ENCODE measurements at regions not wholly inside any gene's neighbourhood (a gene's known extent, or its start where the extent isn't known, plus 50 kb on each side); places are given as distances from the start of the nearest gene placed in this dataset.

GRCh38 chrX:10393241-10393640 lies 227.1 kb downstream of the MID1 start:
- no peak for DNase-seq (ENCODE audit: low read depth, low spot score)
- CTCF ChIA-PET, result no interaction called here
- H3K4me3 ChIP-seq (ENCODE audit: low read depth, low read length), result no peak overlapping the region
- POLR2A ChIA-PET, result no interaction called here
- no peak for TF ChIP-seq CTCF (IDR thresholded peaks at IDR 0.05; ENCODE audit: insufficient read depth, low read length, missing control alignments)

GRCh38 chrX:10393899-10394298 lies 226.5 kb downstream of the MID1 start:
- TF ChIP-seq CTCF (IDR thresholded peaks at IDR 0.05; ENCODE audit: insufficient read depth, low read length, missing control alignments), result no peak
- CTCF ChIA-PET, result no interaction called here
- no peak for DNase-seq (ENCODE audit: low read depth, low spot score)
- POLR2A ChIA-PET, result no interaction called here
- no peak overlapping the region for H3K4me3 ChIP-seq (ENCODE audit: low read depth, low read length)

GRCh38 chrX:10395179-10395578 lies 225.2 kb downstream of the MID1 start:
- no peak for DNase-seq (ENCODE audit: low read depth, low spot score)
- POLR2A ChIA-PET, result no interaction called here
- TF ChIP-seq CTCF (IDR thresholded peaks at IDR 0.05; ENCODE audit: insufficient read depth, low read length, missing control alignments), result no peak
- CTCF ChIA-PET, result no interaction called here
- no peak overlapping the region for H3K4me3 ChIP-seq (ENCODE audit: low read depth, low read length)
